ENCODE measurements at regions not wholly inside any gene's neighbourhood (a gene's known extent, or its start where the extent isn't known, plus 50 kb on each side); places are given as distances from the start of the nearest gene placed in this dataset.

DNA sequence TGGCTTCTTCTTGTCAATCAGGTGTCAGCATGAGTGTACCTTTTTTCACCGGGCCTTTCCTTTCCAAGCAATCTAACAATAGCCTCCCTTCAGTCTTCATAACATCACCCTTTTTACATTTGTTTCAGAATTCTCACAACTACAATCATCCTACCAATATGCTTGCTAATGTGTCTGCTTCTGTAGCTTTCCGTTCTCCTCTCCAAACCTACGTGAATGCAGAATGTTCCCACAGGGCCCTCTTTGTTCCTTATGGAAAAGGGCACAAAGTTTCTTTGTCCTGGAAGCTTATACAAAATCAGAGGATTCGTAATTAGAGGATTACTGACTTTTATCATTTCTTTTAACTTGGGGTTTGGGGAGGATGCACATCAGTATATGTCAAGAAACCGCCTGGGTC is 461.8 kb downstream of the CENPC start:
- Histone ChIP-seq H2BK5ac (ENCODE audit: low read depth, low read length, poor library complexity) (no peak overlapping the region), H2BK120ac (ENCODE audit: insufficient read depth, low read length, poor library complexity) (no peak overlapping the region), H3K4me2 (ENCODE audit: low read length) (no peak overlapping the region), H3K14ac (ENCODE audit: low read length) (no peak overlapping the region), H3K4me3 (ENCODE audit: low read depth, low read length) (no peak overlapping the region), H3K27me3 (ENCODE audit: insufficient read depth, low read length) (no peaks in the 10 kb centered on the region), H3K79me2 (ENCODE audit: control insufficient read depth, insufficient read depth, low read length, poor library complexity) (no peaks in the 10 kb centered on the region), H4K91ac (ENCODE audit: low read depth, low read length) (no peak overlapping the region), H3K36me3 (ENCODE audit: control insufficient read depth in 1 of 2, insufficient read depth in 2 of 2, low read length in 2 of 2) (no peaks in the 10 kb centered on the region), H2AK5ac (ENCODE audit: low read length) (no peak overlapping the region), H3K79me1 (ENCODE audit: low read length) (no peaks in the 10 kb centered on the region), H2BK12ac (ENCODE audit: low read length) (no peak overlapping the region), H4K12ac (ENCODE audit: low read depth, low read length) (no peak overlapping the region), H2AFZ (ENCODE audit: insufficient read depth, low read length, poor library complexity) (no peak overlapping the region), H3K9ac (ENCODE audit: low read length) (no peak overlapping the region), H4K8ac (ENCODE audit: low read depth, low read length) (no peak overlapping the region), H3K18ac (ENCODE audit: low read length) (no peak overlapping the region), H3K4me1 (ENCODE audit: control insufficient read depth in 1 of 2, insufficient read depth in 2 of 2, low read length in 2 of 2) (no peaks in the 10 kb centered on the region), H3K27ac (ENCODE audit: low read depth, low read length) (no peak overlapping the region), H3K9me3 (ENCODE audit: insufficient read depth, low read depth, low read length) (no peaks in the 10 kb centered on the region), H3K4ac (ENCODE audit: low read depth, low read length) (no peak overlapping the region), H3K23ac (ENCODE audit: low read length) (no peak overlapping the region)
- no peak for DNase-seq
- WGBS (ENCODE audit: extremely low coverage, insufficient coverage, insufficient read length): no CpG with 5 or more reads among the region's 5 CpGs

DNA sequence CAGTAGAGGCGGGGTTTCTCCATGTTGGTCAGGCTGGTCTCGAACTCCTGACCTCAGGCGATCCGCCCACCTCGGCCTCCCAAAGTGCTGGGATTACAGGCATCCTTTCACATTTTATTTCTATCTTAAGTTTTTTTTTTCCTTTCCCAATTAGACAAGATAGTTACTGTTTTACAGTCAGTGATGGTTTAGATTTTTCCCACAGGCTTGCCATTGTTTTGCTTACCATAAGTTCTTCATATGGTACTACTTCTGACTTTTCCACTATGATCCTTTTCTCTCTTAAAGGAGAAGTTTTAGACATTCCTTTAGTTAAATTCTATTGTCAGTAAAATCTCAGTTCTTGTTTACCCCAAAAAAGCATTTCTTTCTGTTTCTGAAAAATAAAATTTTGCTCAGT is 462.6 kb downstream of the CENPC start:
- Histone ChIP-seq H3K4ac (ENCODE audit: low read depth, low read length) (no peak overlapping the region), H2AK5ac (ENCODE audit: low read length) (no peak overlapping the region), H3K9ac (ENCODE audit: low read length) (no peak overlapping the region), H3K36me3 (ENCODE audit: control insufficient read depth in 1 of 2, insufficient read depth in 2 of 2, low read length in 2 of 2) (no peaks in the 10 kb centered on the region), H3K14ac (ENCODE audit: low read length) (no peak overlapping the region), H3K4me1 (ENCODE audit: control insufficient read depth in 1 of 2, insufficient read depth in 2 of 2, low read length in 2 of 2) (no peaks in the 10 kb centered on the region), H3K79me1 (ENCODE audit: low read length) (no peaks in the 10 kb centered on the region), H3K4me2 (ENCODE audit: low read length) (no peak overlapping the region), H3K18ac (ENCODE audit: low read length) (no peak overlapping the region), H3K27ac (ENCODE audit: low read depth, low read length) (no peak overlapping the region), H3K27me3 (ENCODE audit: insufficient read depth, low read length) (no peaks in the 10 kb centered on the region), H2BK12ac (ENCODE audit: low read length) (no peak overlapping the region), H4K8ac (ENCODE audit: low read depth, low read length) (no peak overlapping the region), H3K23ac (ENCODE audit: low read length) (no peak overlapping the region), H4K91ac (ENCODE audit: low read depth, low read length) (no peak overlapping the region), H3K4me3 (ENCODE audit: low read depth, low read length) (no peak overlapping the region), H4K12ac (ENCODE audit: low read depth, low read length) (no peak overlapping the region), H2BK5ac (ENCODE audit: low read depth, low read length, poor library complexity) (no peak overlapping the region), H2BK120ac (ENCODE audit: insufficient read depth, low read length, poor library complexity) (no peak overlapping the region), H3K9me3 (ENCODE audit: insufficient read depth, low read depth, low read length) (no peaks in the 10 kb centered on the region), H3K79me2 (ENCODE audit: control insufficient read depth, insufficient read depth, low read length, poor library complexity) (no peaks in the 10 kb centered on the region), H2AFZ (ENCODE audit: insufficient read depth, low read length, poor library complexity) (no peak overlapping the region)
- DNase-seq: no peak
- no CpG with 5 or more reads among the region's 5 CpGs for WGBS (ENCODE audit: extremely low coverage, insufficient coverage, insufficient read length)

DNA sequence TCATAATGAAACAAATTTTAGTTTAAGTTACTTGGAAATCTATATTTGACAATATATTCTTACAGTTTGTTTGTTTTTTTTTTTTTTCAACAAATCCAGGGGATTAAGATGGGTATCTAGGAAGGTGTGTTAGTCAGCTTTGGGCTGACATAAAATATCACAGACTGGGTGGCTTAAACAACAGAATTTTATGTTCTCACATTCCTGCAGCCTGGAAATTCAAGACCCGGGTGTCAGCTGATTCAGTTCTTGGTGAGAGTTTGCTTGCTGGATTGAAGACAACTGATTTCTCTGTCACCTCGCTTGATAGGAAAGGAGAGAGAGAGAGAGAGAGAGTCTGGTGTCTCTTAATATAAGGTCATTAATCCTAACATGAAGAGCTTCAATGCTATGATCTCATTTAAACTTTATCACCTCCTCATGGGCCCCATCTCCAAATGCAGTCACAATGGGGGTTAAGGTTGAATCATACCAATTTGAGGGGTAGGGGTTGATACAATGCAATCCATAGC is 465.2 kb downstream of the CENPC start:
- H3K27ac ChIP-seq (ENCODE audit: low read depth, low read length): no peak overlapping the region
- H2AFZ ChIP-seq (ENCODE audit: insufficient read depth, low read length, poor library complexity): no peak overlapping the region
- no peak overlapping the region for H4K8ac ChIP-seq (ENCODE audit: low read depth, low read length)
- H2AK5ac ChIP-seq (ENCODE audit: low read length): no peak overlapping the region
- no peaks in the 10 kb centered on the region for H3K4me1 ChIP-seq (ENCODE audit: control insufficient read depth in 1 of 2, insufficient read depth in 2 of 2, low read length in 2 of 2)
- no peak overlapping the region for H3K14ac ChIP-seq (ENCODE audit: low read length)
- no CpG with 5 or more reads among the region's 2 CpGs for WGBS (ENCODE audit: extremely low coverage, insufficient coverage, insufficient read length)
- no peak overlapping the region for H3K18ac ChIP-seq (ENCODE audit: low read length)
- H3K4me2 ChIP-seq (ENCODE audit: low read length): no peak overlapping the region
- H3K23ac ChIP-seq (ENCODE audit: low read length): no peak overlapping the region
- no peaks in the 10 kb centered on the region for H3K36me3 ChIP-seq (ENCODE audit: control insufficient read depth in 1 of 2, insufficient read depth in 2 of 2, low read length in 2 of 2)
- no peak overlapping the region for H4K12ac ChIP-seq (ENCODE audit: low read depth, low read length)
- H2BK12ac ChIP-seq (ENCODE audit: low read length): no peak overlapping the region
- H3K79me1 ChIP-seq (ENCODE audit: low read length): no peaks in the 10 kb centered on the region
- no peak overlapping the region for H3K4ac ChIP-seq (ENCODE audit: low read depth, low read length)
- no peaks in the 10 kb centered on the region for H3K27me3 ChIP-seq (ENCODE audit: insufficient read depth, low read length)
- H4K91ac ChIP-seq (ENCODE audit: low read depth, low read length): no peak overlapping the region
- no peaks in the 10 kb centered on the region for H3K9me3 ChIP-seq (ENCODE audit: insufficient read depth, low read depth, low read length)
- no peak overlapping the region for H3K4me3 ChIP-seq (ENCODE audit: low read depth, low read length)
- no peak for DNase-seq
- no peaks in the 10 kb centered on the region for H3K79me2 ChIP-seq (ENCODE audit: control insufficient read depth, insufficient read depth, low read length, poor library complexity)
- H2BK120ac ChIP-seq (ENCODE audit: insufficient read depth, low read length, poor library complexity): no peak overlapping the region
- H3K9ac ChIP-seq (ENCODE audit: low read length): no peak overlapping the region
- H2BK5ac ChIP-seq (ENCODE audit: low read depth, low read length, poor library complexity): no peak overlapping the region

DNA sequence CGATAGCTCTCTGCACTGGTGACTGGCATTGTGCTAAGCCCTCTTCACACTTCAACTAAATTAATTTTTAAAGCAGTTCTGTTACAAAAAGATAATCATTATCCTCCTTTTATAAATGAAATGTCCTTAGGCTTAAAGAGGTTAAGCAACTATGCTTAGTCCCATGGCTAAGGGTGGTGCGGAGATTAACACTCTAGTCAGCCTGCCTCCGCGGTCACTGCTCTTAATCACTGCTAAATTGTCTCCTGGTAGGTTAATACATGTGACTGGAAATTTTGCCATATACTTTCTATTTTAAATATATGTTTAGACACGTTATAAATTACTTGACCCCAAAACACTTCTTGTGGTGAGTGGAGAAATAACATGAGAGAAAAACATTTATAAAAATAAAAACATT is 473.7 kb downstream of the CENPC start:
- H3K4me1 ChIP-seq (ENCODE audit: control insufficient read depth in 1 of 2, insufficient read depth in 2 of 2, low read length in 2 of 2): no peaks in the 10 kb centered on the region
- no peak overlapping the region for H3K4ac ChIP-seq (ENCODE audit: low read depth, low read length)

More for the DNA sequence above, 473.7 kb downstream of the CENPC start:
- H3K79me2 ChIP-seq (ENCODE audit: control insufficient read depth, insufficient read depth, low read length, poor library complexity): no peaks in the 10 kb centered on the region
- no CpG with 5 or more reads among the region's 5 CpGs for WGBS (ENCODE audit: extremely low coverage, insufficient coverage, insufficient read length)
- H3K4me3 ChIP-seq (ENCODE audit: low read depth, low read length): no peak overlapping the region
- H3K9me3 ChIP-seq (ENCODE audit: insufficient read depth, low read depth, low read length): peaks cover 2% of the 10 kb centered on the region
- H3K36me3 ChIP-seq (ENCODE audit: control insufficient read depth in 1 of 2, insufficient read depth in 2 of 2, low read length in 2 of 2): no peaks in the 10 kb centered on the region
- H2AFZ ChIP-seq (ENCODE audit: insufficient read depth, low read length, poor library complexity): no peak overlapping the region
- H4K91ac ChIP-seq (ENCODE audit: low read depth, low read length): no peak overlapping the region
- no peak overlapping the region for H2BK12ac ChIP-seq (ENCODE audit: low read length)
- no peak overlapping the region for H3K18ac ChIP-seq (ENCODE audit: low read length)
- H2AK5ac ChIP-seq (ENCODE audit: low read length): no peak overlapping the region
- no peak overlapping the region for H3K14ac ChIP-seq (ENCODE audit: low read length)
- H3K4me2 ChIP-seq (ENCODE audit: low read length): no peak overlapping the region
- no peaks in the 10 kb centered on the region for H3K27me3 ChIP-seq (ENCODE audit: insufficient read depth, low read length)
- H2BK5ac ChIP-seq (ENCODE audit: low read depth, low read length, poor library complexity): no peak overlapping the region
- DNase-seq: no peak
- H4K8ac ChIP-seq (ENCODE audit: low read depth, low read length): no peak overlapping the region
- H3K9ac ChIP-seq (ENCODE audit: low read length): no peak overlapping the region
- no peak overlapping the region for H3K27ac ChIP-seq (ENCODE audit: low read depth, low read length)
- H3K79me1 ChIP-seq (ENCODE audit: low read length): no peaks in the 10 kb centered on the region
- no peak overlapping the region for H3K23ac ChIP-seq (ENCODE audit: low read length)
- no peak overlapping the region for H4K12ac ChIP-seq (ENCODE audit: low read depth, low read length)
- H2BK120ac ChIP-seq (ENCODE audit: insufficient read depth, low read length, poor library complexity): no peak overlapping the region
